Forelimb muscle (tissue), 1 donor: ENCODE measurements at regions not wholly inside any gene's neighbourhood (a gene's known extent, or its start where the extent isn't known, plus 50 kb on each side); places are given as distances from the start of the nearest gene placed in this dataset.

Source experiments
- DNase-seq: peaks from one replicate; pipeline ENCODE4 v3.0.0-alpha.2; 2013; ENCODE audit warnings: low read depth

GRCh38 chr4:61094854-61095598 lies 105.1 kb upstream of the ADGRL3 start:
- no peak for DNase-seq

- DNase-seq: no peak
These were observed 71.4 kb upstream of the ADGRL3 start for GRCh38 chr4:61128682-61129081.

- no peak for DNase-seq
These were observed 70.2 kb upstream of the ADGRL3 start for GRCh38 chr4:61129971-61130370.

DNA sequence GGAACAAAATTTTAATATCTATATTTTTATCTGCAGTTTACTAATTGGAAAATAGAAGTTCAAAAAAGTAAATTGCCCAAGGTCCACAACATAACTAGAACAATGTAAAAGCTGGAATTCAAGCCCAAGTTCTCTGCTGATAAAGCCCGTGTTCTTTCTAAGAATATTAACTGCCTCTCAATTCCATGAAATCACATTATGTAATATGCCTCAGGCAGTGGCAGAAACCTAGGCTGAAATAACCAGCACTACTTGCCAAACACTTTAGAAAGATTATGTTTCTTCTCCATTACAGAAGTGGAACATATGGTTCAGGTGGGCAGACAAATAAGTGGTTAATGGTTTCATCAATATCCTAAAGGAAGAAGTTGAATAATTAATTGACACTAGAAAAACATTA lies 56.7 kb upstream of the ADGRL3 start:
- no peak for DNase-seq

DNA sequence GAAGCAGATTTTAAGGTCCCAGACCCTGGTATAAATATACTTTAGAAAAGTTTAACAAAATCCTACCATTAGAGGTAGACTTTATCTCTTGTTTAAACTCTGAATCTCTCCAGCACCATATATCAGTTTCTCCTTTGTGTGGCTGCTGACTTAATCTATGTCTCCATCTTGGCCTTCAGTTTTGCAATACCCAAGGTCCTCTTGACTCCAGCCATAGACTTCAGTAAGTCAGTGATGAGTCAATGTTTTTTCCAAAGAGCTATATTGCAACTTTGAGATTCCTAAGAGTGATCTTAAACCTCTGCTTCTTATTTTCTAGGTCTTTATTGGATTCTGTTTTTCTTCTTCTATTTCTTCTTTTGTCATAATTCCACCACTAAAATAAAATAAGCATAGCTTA lies 50.8 kb upstream of the ADGRL3 start:
- DNase-seq: no peak
